ACHN (cell line): ENCODE measurements at regions not wholly inside any gene's neighbourhood (a gene's known extent, or its start where the extent isn't known, plus 50 kb on each side); places are given as distances from the start of the nearest gene placed in this dataset.

Source experiments
- DNase-seq: peaks from one replicate; pipeline ENCODE4 v3.0.0-alpha.2; 2015
- in situ Hi-C: cut with HindIII; loops from 2 replicates; pipeline ENCODE4 v1.10.0; 2017; ENCODE audit warnings: low sequenced_read_pairs, low pct_ligation_motif_present, low pct_unique_long_range_greater_than_20kb

DNA sequence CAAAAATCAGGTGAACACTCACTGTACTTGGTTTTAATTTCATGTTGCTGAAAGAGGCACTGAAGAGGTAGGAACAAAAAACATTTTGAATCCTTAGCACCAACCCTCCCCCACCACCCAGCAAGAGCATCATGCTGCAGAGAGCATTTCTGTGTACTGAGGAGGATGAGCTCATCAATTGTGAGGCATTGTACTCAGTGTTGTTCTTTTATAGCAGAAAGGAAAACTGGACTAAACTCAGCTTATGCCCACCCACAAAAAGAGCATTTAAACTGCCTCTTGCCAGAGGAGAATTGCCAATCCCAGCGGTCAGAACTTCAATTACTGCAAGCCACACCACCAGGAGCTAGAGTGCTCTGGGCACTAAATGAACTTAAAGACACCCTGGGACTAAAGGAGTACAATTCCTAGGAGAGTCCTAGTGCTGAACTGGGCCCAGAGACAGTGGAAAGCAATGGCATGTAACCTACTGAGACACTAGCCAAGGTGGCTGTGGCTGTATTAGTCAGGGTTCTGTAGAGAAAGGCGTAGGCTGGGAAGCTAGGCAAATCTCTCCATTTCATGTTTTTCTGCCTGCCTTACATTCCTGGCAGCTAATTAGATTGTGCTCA is 280.7 kb upstream of the KLHL4 start:
- no peak for DNase-seq
- in situ Hi-C loops = no loop called here

- no peak for DNase-seq
- in situ Hi-C loops = no loop called here
Observed at GRCh38 chrX:87265518-87265917, 252.1 kb upstream of the KLHL4 start.

- in situ Hi-C loops = no loop called here
- no peak for DNase-seq
Observed at GRCh38 chrX:87272491-87272890, 245.1 kb upstream of the KLHL4 start.

DNA sequence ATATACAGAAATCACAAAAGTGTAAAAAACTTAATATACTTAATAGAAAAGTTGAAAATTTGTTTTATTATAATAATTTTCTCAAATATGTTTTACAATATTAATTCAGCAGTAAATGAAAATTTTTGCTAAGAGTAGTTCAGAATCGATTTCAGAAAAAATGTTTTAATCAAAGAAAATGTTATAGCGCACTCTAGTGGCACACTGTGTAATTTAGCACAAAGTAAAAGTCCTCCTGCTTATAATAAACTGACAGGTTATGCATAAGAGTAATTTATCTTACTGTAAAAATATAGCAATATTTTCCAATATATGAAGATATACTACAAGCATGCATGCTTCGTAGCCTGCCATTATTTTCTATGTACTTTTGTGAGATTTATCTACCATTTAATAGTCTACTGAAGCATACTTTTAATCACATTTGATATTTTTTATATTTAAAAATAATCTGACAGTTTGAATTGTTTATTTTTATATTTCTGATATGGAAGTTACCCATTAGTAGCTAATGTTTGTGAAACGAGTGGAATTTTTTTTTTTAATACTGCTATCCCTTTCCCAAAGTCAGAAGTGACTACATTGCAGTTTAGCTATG is 217.9 kb upstream of the KLHL4 start:
- in situ Hi-C loops = no loop called here
- DNase-seq = peak; percentile 16

- no peak for DNase-seq
- in situ Hi-C loops = no loop called here
Observed at GRCh38 chrX:87310780-87311179, 206.8 kb upstream of the KLHL4 start.

DNA sequence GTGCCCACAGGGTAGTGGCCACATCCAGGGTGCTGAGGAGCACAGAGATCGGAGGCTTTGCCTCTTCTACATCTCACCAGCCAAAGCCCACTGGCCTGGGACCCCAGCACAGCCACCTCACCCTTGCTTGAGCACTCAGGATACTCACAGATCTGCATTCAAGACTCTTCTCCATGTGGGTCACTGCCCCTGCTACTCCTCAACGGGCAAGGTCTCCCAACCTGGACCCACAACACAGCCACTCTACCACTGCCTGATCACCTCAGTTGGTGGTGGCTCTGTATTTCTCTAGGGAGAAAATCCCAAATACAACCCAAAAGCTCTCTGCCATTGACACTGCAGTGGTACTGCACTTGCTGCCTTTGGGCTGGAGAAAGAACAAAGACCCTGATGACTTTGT is 190.3 kb upstream of the KLHL4 start:
- in situ Hi-C loops = no loop called here
- no peak for DNase-seq

GRCh38 chrX:87337267-87337666 is 180.3 kb upstream of the KLHL4 start:
- DNase-seq = no peak
- in situ Hi-C loops = no loop called here

GRCh38 chrX:87338510-87338909 is 179.1 kb upstream of the KLHL4 start:
- DNase-seq = peak; percentile 34
- in situ Hi-C loops = no loop called here

GRCh38 chrX:87370865-87371264 is 146.7 kb upstream of the KLHL4 start:
- in situ Hi-C loops = no loop called here
- no peak for DNase-seq

DNA sequence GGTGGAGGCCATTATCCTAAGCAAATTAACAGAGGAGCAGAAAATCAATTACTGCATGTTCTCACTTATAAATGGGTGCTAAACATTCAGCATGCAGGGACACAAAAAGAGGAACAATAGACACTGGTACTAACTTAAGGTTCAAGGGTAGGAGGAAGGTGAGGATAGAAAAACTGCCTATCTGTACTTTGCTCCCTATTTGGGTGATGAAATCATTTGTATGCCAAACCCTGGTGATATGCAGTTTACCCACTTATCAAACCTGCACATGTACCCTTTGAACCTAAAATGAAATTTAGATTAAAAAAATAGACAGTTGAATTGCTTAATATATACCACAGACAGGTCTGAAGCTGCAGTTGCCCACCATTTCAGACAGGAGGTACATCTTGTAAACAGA is 143.3 kb upstream of the KLHL4 start:
- DNase-seq = no peak
- in situ Hi-C loops = no loop called here

GRCh38 chrX:87376896-87377295 is 140.7 kb upstream of the KLHL4 start:
- in situ Hi-C loops = no loop called here

GRCh38 chrX:87388381-87388780 is 129.2 kb upstream of the KLHL4 start:
- DNase-seq = no peak
- in situ Hi-C loops = no loop called here

More at GRCh38 chrX:87376896-87377295, 140.7 kb upstream of the KLHL4 start:
- DNase-seq = no peak

DNA sequence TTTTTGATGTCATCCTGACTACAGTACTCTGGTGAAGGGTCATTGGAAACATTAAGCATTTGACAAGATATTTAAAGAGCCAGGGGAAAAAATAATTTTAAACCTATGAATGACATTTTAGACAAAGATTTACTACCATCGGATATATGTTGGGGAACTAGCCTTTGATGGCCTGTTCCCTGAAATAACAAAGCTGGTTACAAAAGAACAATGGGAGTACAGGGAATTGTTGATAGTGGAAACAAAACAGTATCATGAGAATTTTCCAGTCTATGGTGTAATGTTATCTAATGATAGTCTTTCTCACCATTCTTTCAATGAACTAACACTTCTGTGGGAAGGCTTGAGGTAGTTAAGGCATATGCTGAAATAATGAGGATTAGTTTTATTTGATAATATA is 125.9 kb upstream of the KLHL4 start:
- DNase-seq = no peak
- in situ Hi-C loops = no loop called here

- DNase-seq = no peak
- in situ Hi-C loops = no loop called here
Observed at GRCh38 chrX:87392369-87392768, 125.2 kb upstream of the KLHL4 start.

- DNase-seq = no peak
- in situ Hi-C loops = no loop called here
Observed at GRCh38 chrX:87397103-87397886, 120.3 kb upstream of the KLHL4 start.

DNA sequence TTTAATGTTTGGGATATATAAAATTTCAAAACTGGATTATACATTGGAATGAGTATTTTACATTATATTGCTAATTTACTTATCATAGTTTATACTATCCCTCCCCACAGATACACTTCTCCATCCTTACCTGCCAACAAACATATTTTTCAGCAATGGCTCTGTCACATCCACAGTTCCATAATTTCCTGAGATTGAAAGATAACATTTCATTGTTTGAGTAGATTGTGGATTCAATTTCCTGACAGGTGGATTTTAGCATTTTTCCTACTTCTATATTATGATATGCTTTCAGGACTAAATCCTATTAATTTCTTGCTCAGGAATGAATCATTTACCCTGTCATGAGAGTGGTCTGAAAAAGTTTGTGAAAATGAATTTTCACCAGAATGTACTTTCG is 115.3 kb upstream of the KLHL4 start:
- in situ Hi-C loops = no loop called here
- no peak for DNase-seq

- DNase-seq = no peak
- in situ Hi-C loops = no loop called here
Observed at GRCh38 chrX:87403551-87403950, 114.1 kb upstream of the KLHL4 start.

GRCh38 chrX:87409113-87409841 is 108.3 kb upstream of the KLHL4 start:
- peak; percentile 90 for DNase-seq
- in situ Hi-C loops = no loop called here

- in situ Hi-C loops = no loop called here
Observed at GRCh38 chrX:87425618-87426017, 92.0 kb upstream of the KLHL4 start.

More at GRCh38 chrX:87425618-87426017, 92.0 kb upstream of the KLHL4 start:
- DNase-seq = no peak
